SK-N-SH treated with all-trans-retinoic acid at 6 μM for 48 hours (cell line): ENCODE measurements at regions not wholly inside any gene's neighbourhood (a gene's known extent, or its start where the extent isn't known, plus 50 kb on each side); places are given as distances from the start of the nearest gene placed in this dataset.

ENCODE experiments used
- ATAC-seq: fragments of 200-7000 bp; cut with Tn5 transposase; 3 replicates; pipeline ENCODE4 v1.9.1; 2020; ENCODE audit warnings: mild to moderate bottlenecking, moderate library complexity
- ARNTL ChIP-seq: fragments of 450-650 bp; formaldehyde crosslinking; IDR thresholded peaks from 2 replicates; pipeline ENCODE4 v1.5.0; 2020; ENCODE audit warnings: low read depth, mild to moderate bottlenecking, moderate library complexity, borderline replicate concordance
- BACH2 ChIP-seq: fragments of 250-450 bp; sonication (Bioruptor Pico); IDR thresholded peaks from 2 replicates; pipeline ENCODE4 v1.9.0; 2021; ENCODE audit warnings: mild to moderate bottlenecking, borderline replicate concordance
- CSDC2 ChIP-seq: fragments of 250-450 bp; sonication (Bioruptor Pico); IDR thresholded peaks from 2 replicates; pipeline ENCODE4 v1.5.0; 2020; ENCODE audit warnings: mild to moderate bottlenecking, moderate library complexity
- GLIS3 ChIP-seq: fragments of 250-450 bp; sonication (Bioruptor Pico); IDR thresholded peaks from 2 replicates; pipeline ENCODE4 v1.5.0; 2020; ENCODE audit warnings: mild to moderate bottlenecking, moderate library complexity
- ISL1 ChIP-seq: fragments of 250-450 bp; sonication (Bioruptor Pico); IDR thresholded peaks from 2 replicates; pipeline ENCODE4 v2.1.2; 2022; ENCODE audit warnings: mild to moderate bottlenecking, moderate library complexity
- OSR1 ChIP-seq: fragments of 250-450 bp; sonication (Bioruptor Pico); IDR thresholded peaks from 2 replicates; pipeline ENCODE4 v1.8.0; 2022; ENCODE audit warnings: moderate library complexity, mild to moderate bottlenecking, inconsistent platforms
- PPARA ChIP-seq: fragments of 250-450 bp; sonication (Bioruptor Pico); IDR thresholded peaks from 2 replicates; pipeline ENCODE4 v1.5.0; 2020; ENCODE audit warnings: mild to moderate bottlenecking, borderline replicate concordance
- RARB ChIP-seq: fragments of 250-450 bp; sonication (Bioruptor Pico); IDR thresholded peaks from 2 replicates; pipeline ENCODE4 v1.8.0; 2021; ENCODE audit warnings: mild to moderate bottlenecking, moderate library complexity
- SNAI2 ChIP-seq: fragments of 250-450 bp; sonication (Bioruptor Pico); IDR thresholded peaks from 2 replicates; pipeline ENCODE4 v1.5.0; 2020; ENCODE audit warnings: mild to moderate bottlenecking, moderate library complexity
- TOX ChIP-seq: fragments of 250-450 bp; sonication (Bioruptor Pico); IDR thresholded peaks from 2 replicates; pipeline ENCODE4 v1.8.0; 2021; ENCODE audit warnings: mild to moderate bottlenecking, moderate library complexity, borderline replicate concordance
- ZFP3 ChIP-seq: fragments of 250-450 bp; sonication (Bioruptor Pico); IDR thresholded peaks from 2 replicates; pipeline ENCODE4 v1.5.0; 2020; ENCODE audit warnings: mild to moderate bottlenecking, moderate library complexity
- ZFP30 ChIP-seq: fragments of 450-650 bp; formaldehyde crosslinking; IDR thresholded peaks from 2 replicates; pipeline ENCODE4 v1.5.0; 2022; ENCODE audit warnings: mild to moderate bottlenecking, moderate library complexity
- ZNF565 ChIP-seq: fragments of 450-650 bp; formaldehyde crosslinking; conservative IDR thresholded peaks from 2 replicates; pipeline ENCODE4 v1.5.0; 2020; ENCODE audit warnings: low read depth, mild to moderate bottlenecking, moderate library complexity
- ZNF8 ChIP-seq: fragments of 450-650 bp; formaldehyde crosslinking; IDR thresholded peaks from 2 replicates; pipeline ENCODE4 v1.5.0; 2020; ENCODE audit warnings: mild to moderate bottlenecking, moderate library complexity
- TF ChIP-seq, protein P1 (sequence below): fragments of 250-450 bp; sonication (Bioruptor Pico); IDR thresholded peaks from 2 replicates; pipeline ENCODE4 v1.8.0; 2021; ENCODE audit warnings: low read depth, mild to moderate bottlenecking, moderate library complexity, borderline replicate concordance
- TF ChIP-seq, protein P2 (sequence below): fragments of 250-450 bp; sonication (Bioruptor Pico); IDR thresholded peaks from 2 replicates; pipeline ENCODE4 v1.5.0; 2020; ENCODE audit warnings: mild to moderate bottlenecking, moderate library complexity
- TF ChIP-seq, protein P3 (sequence below): fragments of 250-450 bp; sonication (Bioruptor Pico); IDR thresholded peaks from 2 replicates; pipeline ENCODE4 v1.5.1; 2020; ENCODE audit warnings: low read depth, mild to moderate bottlenecking, moderate library complexity
- TF ChIP-seq, protein P4 (sequence below): fragments of 250-450 bp; sonication (Bioruptor Pico); IDR thresholded peaks from 2 replicates; pipeline ENCODE4 v1.5.1; 2021; ENCODE audit warnings: mild to moderate bottlenecking, moderate library complexity

DNA sequence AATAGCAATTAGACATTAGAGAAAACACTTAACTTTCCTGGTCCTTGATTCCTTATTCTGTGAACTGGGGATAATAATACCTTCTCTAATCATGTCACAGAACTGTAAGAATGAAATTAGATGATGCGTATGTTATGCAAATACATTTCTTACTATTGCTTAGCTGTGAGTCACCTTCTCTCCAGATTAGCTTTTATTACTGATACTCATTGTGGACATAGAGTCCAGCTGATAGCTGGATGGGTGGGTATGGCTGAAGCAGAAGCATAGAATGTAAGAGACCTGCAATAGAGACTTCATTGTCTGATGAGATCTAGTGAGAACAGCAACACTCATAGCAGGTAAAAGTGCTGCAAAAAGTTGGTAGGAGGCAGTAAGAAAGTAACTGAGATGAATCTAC, 437.2 kb upstream of the ZFP42 start:
- TF ChIP-seq ISL1 (CRISPR knock-in tag) (no peak), TOX (CRISPR knock-in tag) (no peak), CSDC2 (CRISPR knock-in tag) (no peak)
- TF ChIP-seq, protein P1, sequence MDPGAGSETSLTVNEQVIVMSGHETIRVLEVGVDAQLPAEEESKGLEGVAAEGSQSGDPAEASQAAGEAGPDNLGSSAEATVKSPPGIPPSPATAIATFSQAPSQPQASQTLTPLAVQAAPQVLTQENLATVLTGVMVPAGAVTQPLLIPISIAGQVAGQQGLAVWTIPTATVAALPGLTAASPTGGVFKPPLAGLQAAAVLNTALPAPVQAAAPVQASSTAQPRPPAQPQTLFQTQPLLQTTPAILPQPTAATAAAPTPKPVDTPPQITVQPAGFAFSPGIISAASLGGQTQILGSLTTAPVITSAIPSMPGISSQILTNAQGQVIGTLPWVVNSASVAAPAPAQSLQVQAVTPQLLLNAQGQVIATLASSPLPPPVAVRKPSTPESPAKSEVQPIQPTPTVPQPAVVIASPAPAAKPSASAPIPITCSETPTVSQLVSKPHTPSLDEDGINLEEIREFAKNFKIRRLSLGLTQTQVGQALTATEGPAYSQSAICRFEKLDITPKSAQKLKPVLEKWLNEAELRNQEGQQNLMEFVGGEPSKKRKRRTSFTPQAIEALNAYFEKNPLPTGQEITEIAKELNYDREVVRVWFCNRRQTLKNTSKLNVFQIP (CRISPR knock-in tag) = no peak
- TF ChIP-seq, protein P2, sequence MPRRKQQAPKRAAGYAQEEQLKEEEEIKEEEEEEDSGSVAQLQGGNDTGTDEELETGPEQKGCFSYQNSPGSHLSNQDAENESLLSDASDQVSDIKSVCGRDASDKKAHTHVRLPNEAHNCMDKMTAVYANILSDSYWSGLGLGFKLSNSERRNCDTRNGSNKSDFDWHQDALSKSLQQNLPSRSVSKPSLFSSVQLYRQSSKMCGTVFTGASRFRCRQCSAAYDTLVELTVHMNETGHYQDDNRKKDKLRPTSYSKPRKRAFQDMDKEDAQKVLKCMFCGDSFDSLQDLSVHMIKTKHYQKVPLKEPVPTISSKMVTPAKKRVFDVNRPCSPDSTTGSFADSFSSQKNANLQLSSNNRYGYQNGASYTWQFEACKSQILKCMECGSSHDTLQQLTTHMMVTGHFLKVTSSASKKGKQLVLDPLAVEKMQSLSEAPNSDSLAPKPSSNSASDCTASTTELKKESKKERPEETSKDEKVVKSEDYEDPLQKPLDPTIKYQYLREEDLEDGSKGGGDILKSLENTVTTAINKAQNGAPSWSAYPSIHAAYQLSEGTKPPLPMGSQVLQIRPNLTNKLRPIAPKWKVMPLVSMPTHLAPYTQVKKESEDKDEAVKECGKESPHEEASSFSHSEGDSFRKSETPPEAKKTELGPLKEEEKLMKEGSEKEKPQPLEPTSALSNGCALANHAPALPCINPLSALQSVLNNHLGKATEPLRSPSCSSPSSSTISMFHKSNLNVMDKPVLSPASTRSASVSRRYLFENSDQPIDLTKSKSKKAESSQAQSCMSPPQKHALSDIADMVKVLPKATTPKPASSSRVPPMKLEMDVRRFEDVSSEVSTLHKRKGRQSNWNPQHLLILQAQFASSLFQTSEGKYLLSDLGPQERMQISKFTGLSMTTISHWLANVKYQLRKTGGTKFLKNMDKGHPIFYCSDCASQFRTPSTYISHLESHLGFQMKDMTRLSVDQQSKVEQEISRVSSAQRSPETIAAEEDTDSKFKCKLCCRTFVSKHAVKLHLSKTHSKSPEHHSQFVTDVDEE (CRISPR knock-in tag) = no peak
- ATAC-seq = no peak

DNA sequence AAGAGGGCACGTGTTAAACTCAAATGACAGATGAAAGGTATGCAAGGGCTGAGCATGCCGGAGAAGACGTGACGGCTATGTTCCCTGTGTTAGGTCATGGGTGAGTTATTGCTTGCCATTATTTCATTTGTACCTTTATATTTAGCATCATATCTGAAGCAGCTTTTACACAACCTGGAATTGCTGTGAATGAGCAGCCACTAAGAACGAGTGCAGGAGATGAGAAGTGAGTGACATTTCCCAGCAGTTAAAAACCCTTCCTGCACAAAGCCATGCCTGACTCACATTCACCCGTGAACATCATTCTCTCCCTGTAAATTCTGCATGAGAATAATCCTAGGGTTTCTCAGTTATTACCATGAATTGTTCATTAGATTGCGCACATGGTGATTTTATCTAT, 433.2 kb upstream of the ZFP42 start:
- no peak for TF ChIP-seq ZFP3 (CRISPR knock-in tag)
- no peak for TF ChIP-seq TOX (CRISPR knock-in tag)
- no peak for TF ChIP-seq BACH2 (CRISPR knock-in tag)
- TF ChIP-seq ARNTL (CRISPR knock-in tag) = no peak
- no peak for TF ChIP-seq OSR1 (CRISPR knock-in tag)
- TF ChIP-seq, protein P1 (CRISPR knock-in tag) = no peak
- TF ChIP-seq, protein P2 (CRISPR knock-in tag) = no peak
- ATAC-seq = no peak

DNA sequence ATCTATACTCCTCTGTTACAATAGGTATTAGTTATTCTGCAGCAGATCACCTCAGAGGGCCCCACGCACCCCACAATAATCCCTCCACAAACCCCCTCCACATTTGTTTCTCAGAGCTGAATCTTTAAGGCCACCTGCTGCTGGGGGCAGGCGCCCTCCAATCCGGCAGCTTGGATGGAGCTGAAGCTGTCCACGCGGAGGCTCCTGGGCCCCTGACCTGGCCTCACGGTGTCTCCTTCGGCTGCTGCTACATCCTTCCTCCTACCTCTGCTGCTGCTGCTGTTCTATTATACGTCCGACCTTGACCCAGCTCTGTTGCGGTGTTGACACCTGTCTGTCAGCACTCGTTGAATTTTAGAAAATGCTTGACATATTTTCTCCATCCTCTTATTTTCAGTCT, 430.2 kb upstream of the ZFP42 start:
- no peak for ATAC-seq

More for the DNA sequence above, 430.2 kb upstream of the ZFP42 start:
- no peak for TF ChIP-seq BACH2 (CRISPR knock-in tag)
- TF ChIP-seq SNAI2 (CRISPR knock-in tag) = no peak
- no peak for TF ChIP-seq ZFP30
- TF ChIP-seq CSDC2 (CRISPR knock-in tag) = no peak
- TF ChIP-seq, protein P3, sequence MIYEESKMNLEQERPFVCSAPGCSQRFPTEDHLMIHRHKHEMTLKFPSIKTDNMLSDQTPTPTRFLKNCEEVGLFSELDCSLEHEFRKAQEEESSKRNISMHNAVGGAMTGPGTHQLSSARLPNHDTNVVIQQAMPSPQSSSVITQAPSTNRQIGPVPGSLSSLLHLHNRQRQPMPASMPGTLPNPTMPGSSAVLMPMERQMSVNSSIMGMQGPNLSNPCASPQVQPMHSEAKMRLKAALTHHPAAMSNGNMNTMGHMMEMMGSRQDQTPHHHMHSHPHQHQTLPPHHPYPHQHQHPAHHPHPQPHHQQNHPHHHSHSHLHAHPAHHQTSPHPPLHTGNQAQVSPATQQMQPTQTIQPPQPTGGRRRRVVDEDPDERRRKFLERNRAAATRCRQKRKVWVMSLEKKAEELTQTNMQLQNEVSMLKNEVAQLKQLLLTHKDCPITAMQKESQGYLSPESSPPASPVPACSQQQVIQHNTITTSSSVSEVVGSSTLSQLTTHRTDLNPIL = no peak
- no peak for TF ChIP-seq ARNTL (CRISPR knock-in tag)
- TF ChIP-seq, protein P2 (CRISPR knock-in tag) = no peak
- TF ChIP-seq, protein P4, sequence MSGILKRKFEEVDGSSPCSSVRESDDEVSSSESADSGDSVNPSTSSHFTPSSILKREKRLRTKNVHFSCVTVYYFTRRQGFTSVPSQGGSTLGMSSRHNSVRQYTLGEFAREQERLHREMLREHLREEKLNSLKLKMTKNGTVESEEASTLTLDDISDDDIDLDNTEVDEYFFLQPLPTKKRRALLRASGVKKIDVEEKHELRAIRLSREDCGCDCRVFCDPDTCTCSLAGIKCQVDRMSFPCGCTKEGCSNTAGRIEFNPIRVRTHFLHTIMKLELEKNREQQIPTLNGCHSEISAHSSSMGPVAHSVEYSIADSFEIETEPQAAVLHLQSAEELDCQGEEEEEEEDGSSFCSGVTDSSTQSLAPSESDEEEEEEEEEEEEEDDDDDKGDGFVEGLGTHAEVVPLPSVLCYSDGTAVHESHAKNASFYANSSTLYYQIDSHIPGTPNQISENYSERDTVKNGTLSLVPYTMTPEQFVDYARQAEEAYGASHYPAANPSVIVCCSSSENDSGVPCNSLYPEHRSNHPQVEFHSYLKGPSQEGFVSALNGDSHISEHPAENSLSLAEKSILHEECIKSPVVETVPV (CRISPR knock-in tag) = no peak
- no peak for TF ChIP-seq ZNF565
- TF ChIP-seq RARB = no peak
- no peak for TF ChIP-seq ZNF8 (CRISPR knock-in tag)
- no peak for TF ChIP-seq GLIS3 (CRISPR knock-in tag)
- TF ChIP-seq PPARA (CRISPR knock-in tag) = no peak
